Lung microvascular endothelial cell (primary cell): ENCODE measurements at regions not wholly inside any gene's neighbourhood (a gene's known extent, or its start where the extent isn't known, plus 50 kb on each side); places are given as distances from the start of the nearest gene placed in this dataset.
"Not testable (repeated sequence)": the region's sequence is repeated elsewhere in the genome, so short reads cannot be mapped to it uniquely, and the experiment has no call there.

ENCODE experiments used
- DNase-seq, 2 donors: peaks; one replicate each; pipeline versions ENCODE4 v3.0.0 to v3.0.0-alpha.2; 2010; ENCODE audit warnings: low read depth in 2 of 2

DNA sequence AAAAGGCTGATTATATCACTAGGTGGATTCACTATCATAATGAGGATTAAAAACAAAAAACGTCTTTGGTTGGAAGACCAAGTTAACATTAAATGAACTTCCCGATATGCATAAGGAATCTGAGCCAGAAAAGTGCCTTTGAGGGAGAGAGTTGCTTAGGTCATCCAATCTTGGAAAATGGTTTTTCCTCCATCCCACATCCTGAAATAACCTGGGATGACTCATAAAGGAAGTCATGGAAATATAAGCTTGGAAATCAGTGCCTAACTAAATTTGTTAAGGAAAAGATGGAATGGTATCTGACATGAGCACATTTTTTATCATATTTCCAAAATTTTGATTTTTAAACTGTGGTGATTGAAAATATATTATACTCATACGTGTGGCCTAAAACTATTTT lies 66.0 kb downstream of the KBTBD8 start:
- DNase-seq, result peak; percentile 32 to 69

DNA sequence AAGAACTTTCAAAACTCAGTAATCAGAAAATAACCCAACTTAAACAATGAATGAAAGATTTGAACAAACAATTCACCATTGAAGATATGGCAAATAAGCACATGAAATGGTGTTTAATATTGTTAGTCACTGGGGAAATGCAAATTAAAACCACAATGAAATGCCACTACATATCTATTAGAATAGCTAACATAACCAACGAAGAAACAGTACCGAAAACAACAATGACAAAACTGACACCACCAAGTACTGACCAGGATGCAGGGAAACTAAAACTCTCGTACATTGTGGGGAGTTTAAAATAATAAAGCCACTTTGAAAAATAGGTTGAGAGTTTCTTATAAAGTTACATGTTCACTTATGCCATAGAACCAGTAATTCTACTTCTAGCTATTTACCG lies 69.1 kb downstream of the KBTBD8 start:
- DNase-seq, result no peak

DNA sequence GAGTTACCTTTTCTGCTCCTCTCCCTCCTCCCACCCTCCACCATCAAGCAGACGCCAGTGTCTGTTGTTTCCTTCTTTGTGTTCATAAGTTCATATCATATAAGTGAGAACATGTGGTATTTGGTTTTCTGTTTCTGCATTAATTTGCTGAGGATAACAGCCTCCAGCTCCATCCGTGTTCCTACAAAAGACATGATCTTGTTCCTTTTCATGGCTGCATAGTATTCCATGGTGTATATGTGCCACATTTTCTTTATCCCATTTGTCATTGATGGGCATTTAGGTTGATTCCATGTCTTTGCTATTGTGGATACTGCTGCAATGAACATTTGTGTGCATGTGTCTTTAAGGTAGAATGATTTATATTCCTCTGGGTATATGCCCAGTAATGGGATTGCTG lies 74.5 kb downstream of the KBTBD8 start:
- not testable (repeated sequence) for DNase-seq

DNA sequence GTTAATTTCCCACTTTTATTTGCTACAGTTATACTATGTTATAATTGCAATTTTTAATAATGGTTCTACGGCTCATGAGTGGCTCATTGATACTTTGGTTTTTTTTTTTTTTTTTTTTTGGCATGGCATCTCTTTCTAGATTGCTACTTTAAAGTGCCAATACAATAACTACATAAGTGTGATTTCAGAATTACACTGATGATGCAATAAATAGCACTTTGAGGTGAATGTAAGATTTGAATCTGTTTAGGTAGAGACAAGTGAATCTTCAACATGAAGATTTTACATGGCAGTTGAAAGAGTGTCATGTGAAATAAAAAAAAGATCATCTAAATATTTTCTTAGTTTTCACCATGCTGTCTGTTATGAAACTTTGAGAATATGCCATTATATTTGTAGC lies 75.7 kb downstream of the KBTBD8 start:
- DNase-seq, result no peak

DNA sequence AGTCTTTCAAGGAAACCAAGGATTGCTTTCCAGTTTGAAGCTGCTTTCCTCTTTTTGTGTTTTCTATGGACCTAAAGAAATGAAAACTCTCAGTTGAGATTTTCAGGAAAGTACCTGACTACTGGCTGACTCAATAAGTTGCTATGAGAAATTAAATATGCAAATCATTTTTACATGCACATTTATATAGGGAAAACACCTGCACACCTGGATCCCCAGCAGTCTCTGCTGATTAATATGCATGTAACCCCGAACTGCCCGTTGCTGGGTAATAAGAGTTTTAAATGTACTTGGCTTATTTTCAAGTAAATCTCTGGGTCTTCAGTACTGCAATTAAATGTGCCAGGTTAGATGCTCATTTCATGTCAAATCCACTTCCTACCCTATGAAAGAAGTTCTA lies 77.2 kb downstream of the KBTBD8 start:
- DNase-seq, result no peak

DNA sequence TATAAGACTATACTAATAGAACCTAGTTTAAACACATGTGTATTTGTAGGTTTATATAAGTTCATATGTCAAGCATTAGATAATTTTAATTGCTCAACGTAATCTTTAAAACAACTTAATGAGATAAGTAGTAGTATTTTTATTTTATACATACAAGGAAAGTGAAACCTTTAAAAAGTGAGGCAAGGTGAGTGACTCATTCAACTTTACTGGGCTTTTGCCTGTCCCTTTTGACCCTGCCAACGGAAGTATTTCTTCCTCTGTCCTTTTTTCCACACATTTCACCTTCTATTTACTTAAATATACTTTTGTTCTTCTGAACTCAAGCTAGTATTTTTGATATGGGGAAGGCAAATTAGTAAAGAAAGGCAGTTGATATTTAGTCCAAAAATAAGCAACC lies 78.5 kb downstream of the KBTBD8 start:
- peak; percentile 42 to 50 for DNase-seq

DNA sequence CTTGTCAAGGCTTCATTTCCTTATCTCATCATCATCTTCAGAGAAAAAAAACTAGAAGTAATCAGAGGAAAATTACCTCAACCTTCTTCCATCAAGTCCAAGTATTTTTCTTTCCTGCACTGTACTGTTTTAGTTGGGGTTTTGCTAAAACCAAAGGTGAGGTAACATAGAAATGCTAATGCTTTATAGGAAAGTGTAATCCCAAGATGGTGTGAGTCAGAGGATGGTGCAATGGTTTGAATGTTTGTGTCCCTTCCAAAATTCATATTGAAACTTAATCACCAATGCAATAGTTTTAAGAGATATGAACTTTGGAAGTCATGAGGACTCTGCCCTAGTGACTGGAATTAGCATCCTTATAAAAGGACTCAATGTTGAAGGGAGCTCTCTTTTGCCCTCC lies 79.5 kb downstream of the KBTBD8 start:
- DNase-seq, result no peak

DNA sequence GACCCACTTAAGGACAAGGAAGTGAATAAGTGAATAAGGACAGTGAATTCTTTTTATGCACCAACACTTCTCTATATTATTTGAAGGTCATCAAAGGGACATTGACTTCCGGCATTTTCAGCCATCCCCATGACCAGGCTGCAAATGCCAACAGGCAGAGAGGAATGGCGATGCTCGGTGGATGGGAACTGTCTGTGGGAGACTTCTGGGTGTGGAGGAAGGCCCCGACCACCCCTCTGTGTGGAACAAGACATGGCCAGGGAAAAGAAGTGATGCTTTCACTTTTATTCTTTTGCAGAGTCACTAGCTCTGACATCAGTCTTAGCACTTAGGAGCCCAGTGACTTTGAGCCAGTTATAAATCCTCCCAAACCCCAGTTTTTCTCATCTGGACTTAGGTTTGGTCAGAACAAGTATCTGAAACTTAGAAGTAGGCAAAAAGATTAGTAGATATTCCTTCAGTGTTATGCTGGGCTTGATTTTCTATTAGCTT lies 84.5 kb downstream of the KBTBD8 start:
- DNase-seq, result no peak

DNA sequence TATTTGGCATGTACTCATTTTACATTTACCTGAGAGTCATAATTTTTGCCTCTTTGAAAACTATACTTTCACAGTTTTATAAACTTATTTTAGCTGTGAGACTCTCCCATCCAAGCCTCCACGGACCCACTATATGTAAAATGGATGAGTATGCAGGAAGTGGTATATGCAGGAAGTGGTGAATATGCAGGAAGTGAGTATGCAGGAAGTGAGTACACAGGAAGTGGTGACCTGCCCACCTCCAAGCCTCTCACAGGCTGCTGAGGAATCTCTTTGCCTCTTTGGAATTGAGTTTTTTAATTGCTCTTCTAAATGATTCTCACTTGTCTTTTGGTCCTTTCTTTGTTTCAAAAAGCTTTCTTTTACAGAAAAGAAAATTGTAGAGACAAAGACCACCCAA lies 85.2 kb downstream of the KBTBD8 start:
- peak; percentile 8 to 83 for DNase-seq

DNA sequence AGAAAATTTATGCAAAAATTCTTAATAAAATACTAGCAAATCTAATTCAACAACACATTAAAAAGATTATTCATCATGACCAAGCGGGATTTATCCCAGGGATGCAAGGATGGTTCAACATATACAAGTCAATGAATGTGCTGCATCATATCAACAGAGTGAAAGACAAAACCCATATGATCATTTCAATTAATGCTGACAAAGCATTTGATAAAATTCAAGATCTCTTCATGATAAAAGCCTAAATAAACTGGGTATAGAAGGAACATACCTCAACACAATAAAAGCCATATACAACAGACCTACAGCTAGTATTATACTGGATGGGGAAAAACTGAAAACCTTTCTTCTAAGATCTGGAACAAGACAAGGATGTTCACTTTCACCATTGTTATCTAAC lies 89.7 kb downstream of the KBTBD8 start:
- DNase-seq, result no peak

DNA sequence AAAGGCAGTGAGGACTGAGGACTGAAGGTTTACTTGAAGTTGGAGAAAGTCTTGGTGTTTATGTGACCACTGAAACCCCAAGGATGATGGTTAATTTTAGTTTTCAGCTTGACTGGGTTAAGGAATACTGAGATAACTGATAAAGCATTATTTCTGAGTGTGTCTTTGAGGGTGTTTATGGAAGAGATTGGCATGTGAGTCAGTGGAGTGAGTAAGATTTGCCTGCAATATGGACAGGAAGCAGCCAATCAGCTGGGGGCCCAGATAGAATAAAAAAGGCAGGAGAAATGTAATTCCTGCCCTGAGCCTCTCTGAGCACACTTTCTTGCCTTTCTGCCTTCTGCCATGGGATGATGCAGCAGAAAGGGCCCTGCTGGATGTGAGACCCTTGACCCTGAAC lies 92.4 kb downstream of the KBTBD8 start:
- DNase-seq, result peak; percentile 21 to 89

DNA sequence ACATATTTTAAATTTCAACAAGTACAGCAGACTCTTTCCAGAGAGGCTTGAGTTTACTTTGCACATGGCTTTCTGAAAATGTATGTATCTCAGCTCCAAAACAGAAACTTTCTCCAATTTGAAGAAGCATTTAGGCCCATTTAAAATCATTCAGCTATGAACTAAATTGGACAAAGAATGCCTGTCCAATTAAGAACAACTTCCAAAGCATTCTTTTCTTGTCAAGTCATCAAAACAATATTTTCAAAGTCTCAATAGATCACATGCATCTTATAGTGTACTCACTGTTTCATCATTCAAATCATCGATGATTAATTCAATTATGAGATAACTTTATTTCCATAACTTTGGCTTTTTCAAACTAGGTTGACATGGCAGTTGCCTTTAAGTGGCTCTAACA lies 95.2 kb downstream of the KBTBD8 start:
- no peak for DNase-seq

DNA sequence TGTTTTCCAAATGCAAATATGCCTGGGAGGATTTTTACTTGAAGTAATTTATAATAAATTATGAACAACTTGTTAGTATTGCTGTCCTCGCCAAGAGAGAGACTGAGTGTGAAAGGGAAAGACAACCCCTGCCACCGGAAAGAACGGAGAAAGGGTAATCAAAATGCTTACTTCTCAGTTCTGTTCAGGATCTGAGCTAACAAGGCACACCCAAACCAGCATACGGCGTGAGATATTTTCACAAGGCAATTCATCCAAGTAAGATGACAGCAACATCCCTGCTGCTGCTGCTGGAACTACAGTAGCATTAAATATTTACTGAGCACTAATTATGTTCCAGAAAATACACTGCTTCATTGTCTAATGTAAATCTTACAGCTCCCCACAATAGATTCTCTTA lies 96.1 kb downstream of the KBTBD8 start:
- peak in 1 of 2 donors; percentile 52 for DNase-seq

DNA sequence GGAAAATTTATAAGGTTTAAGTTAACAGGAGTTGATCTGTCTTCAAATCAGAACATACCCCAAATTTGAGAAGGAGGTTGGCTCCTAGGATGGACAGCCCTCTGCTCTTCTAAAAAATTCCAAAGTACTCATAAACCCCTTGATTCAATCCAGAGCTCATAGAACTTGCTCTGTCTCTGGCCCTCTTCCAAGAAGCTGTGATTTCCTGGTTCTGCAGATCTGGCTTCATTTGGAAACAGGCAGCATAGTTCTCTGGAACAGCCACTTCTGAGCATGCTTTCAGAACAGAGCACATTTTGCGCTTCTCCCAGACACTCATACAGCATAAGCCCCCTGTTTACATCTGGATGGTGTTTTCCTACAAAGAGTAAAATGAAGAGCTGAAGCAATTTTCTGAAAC lies 96.7 kb downstream of the KBTBD8 start:
- DNase-seq, result peak; percentile 52 to 60

DNA sequence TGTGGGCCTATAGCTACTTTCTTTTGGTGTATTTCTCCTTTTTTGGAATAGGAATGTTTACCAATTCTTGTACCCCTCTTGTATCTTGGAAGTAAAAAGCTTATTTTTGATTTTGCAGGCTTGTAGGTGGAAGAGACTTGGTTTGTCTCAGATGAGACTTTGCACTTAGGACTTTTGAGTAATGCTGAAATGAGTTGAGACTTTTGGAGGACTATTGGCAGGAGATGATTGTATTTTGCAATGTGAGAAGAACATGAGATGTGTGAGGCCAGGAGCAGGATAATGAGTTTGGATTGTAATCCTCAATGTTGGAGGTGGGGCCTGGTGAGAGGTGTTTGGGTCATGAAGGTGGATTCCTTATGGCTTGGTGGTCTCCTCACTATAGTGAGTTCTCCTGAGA lies 106.3 kb downstream of the KBTBD8 start:
- no peak for DNase-seq

DNA sequence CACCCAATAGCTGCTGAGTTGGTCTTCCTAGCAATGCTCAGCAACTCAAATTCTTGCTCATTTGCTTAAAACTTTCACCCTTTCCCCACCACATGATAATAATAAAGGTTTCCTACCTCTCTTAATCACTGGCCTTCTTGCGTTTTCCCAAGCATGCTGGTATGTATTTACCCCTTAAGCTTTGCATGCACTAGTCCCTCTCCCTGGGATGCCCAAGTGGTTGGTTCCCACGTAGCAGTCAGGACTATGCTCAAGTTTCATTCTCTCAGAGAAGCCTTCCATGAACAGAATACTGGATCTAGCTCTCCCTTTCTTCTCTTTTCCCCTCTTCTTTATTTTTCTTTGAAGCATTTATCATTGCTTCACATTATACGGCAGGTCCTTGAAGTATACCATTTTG lies 108.8 kb downstream of the KBTBD8 start:
- DNase-seq, result no peak

DNA sequence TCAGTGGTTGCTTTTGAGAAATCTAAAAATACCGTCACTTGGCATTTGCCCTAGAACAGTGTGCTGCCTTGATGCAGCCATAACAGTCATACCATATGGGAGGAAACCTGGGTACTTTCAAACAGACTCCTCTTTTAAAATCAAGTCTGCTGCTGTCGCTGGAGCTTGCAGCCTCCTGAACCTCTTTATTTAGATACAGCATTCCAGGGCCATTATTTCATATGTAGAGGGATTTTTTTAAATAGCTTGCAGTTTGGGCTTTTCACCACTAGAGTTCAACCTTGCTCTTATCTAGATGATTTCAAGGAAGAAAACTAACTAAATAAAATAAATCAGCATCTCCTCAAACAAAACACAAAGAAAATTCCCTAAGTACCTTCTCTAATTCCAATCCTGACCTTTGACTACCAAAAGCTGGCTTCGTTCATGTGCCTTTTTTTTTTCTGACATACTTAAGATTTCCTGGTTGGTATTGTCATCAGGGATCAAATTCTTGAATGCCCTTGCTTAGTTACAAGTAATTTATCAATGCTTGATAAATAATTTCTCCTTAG lies 111.6 kb downstream of the KBTBD8 start:
- DNase-seq, result peak; percentile 62 to 68

DNA sequence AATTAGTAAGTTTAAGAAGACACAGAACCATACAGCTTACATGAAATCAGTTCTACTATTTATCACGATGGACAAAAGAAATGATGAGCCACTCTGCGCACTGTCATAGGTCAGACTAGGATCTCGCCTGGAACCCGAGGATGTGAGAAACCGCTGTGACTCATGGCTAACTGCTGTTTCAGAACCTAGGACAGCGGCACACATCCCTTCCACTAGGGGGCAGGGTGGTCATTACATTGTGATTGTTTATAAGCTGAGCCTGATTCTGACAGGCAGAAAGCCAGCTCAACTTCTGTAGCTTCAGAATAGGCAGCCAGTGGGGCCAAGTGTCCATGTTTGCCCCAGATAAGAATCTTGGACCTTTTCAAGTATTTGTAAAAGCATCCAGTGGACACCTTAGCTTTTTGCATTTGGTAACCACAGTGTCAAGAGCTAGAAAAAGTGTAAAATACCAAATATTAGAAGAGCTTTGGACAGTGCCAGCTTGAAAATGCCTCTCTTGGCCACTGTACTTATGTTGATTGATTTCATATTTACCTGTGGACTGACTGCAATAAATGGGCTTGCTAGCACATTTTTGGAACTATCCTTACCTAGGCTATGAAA lies 115.8 kb downstream of the KBTBD8 start:
- DNase-seq, result peak; percentile 85 to 87

DNA sequence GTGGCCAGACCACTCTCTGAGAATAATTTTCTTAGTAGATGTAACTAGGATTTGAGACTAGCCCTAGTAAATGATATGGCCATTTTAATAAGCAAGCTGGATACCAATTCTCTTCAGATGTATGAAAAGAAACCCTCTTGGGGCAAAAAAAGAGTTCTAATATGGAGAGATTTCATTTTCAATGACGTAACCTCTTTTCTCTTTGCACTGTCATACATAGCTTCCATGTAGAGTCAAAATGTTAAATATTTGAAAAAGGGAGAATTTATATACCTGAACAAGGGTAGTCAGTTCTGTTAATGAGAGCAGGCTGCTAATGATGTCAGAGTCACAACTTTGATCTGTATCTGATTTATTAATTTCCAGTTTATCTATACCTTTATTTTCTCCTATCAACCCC lies 120.0 kb downstream of the KBTBD8 start:
- no peak for DNase-seq

DNA sequence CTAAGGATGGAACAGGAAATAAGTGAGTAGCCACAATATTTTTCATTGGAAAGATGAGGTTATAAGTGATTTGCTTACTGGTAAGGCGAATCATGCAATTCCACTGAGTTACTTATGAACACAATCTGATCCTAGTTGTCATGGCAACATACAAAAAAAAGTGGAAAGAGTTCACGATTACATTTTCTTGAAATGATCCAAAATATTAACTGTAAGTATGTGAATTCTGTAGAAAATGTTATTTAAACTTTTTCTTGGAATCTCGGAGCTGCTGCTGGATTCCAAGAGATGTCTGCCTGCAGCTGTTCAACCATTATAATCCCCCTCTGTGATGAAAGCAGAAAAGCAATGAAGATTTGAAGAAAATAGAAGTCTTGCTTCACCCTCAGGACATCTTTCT lies 120.5 kb downstream of the KBTBD8 start:
- DNase-seq, result no peak

DNA sequence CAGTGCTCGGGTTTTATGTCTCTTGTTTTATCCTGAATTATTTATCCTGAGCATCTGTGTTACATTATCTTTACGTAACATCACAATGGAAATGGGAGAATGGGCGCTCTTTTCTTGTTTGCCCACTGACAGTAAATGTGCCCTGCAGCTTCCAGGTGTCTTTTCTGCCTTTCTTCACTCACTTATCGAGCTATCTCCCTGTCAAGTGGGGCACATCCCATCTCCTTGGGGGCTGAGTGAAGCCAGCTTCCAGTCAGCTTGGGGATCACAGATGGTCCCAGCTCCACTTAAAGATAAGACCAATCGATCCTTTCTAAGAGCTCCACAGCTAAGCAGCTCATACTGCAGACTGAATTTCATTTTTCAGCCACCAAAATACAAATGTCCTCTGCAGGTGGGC lies 125.8 kb downstream of the KBTBD8 start:
- no peak for DNase-seq

DNA sequence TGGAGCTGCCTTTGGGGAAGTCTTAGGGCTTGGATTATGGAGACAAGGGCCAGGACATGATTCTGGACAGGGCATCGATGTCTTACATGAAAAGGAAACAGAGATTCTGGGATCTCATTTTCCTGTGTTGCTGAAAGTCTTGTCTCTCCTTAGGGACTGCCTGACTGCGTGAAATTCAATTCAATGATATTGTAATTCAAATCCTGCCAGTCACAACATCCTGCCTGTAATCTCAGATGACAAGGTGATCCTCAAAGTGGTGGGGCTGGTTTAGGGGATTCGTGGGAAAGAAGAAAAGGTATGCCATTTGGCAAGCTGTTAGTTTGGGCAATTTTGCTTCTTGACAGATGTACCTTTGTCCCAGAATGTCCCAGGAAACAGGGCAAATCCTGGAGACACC lies 129.1 kb downstream of the KBTBD8 start:
- DNase-seq, result no peak

DNA sequence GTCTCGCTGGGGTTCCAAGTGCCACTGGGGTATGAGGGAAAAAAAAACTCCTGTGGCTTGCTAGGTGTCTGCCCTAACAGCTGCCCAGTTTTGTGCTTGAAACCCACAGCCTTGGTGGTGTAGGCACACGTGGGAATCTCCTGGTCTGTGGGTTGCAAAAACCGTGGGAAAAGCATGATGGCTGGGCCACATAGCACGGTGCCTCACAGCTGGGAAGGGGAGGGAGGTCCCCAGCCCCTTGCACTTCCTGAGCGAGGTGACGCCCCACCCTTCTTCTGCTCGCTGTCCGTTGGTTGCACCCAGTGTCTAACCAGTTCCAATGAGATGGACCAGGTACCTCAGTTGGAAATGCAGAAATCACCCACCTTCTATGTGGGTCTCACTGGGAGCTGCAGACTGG lies 144.3 kb downstream of the KBTBD8 start:
- DNase-seq, result no peak

DNA sequence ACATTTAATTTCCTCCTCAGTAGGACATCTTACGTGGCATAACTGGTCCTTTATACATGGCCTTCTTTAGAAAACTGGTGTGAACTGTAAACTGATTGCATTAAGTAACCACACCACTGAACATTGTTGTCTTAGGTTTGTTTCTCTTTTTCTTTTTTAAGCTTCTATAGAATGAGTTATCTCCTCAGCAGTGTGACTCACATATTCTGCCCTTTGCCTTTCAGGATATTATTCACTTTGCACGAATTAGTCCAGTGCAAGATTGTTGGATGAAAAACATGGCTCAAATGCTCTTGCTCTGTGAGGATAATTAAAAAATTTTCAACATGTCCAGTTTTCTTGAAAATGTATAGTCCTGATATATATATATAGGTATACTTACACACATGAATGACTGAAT lies 147.6 kb downstream of the KBTBD8 start:
- DNase-seq, result peak in 1 of 2 donors; percentile 5
